Esophagus muscularis mucosa (tissue), 4 donors: ENCODE measurements at regions not wholly inside any gene's neighbourhood (a gene's known extent, or its start where the extent isn't known, plus 50 kb on each side); places are given as distances from the start of the nearest gene placed in this dataset.

ENCODE experiments used
- DNase-seq: peaks from one replicate; pipeline ENCODE4 v3.0.0-alpha.2; 2017; ENCODE audit errors: extremely low spot score
- H3K27ac ChIP-seq, 4 donors: fragments of 200-600 bp; sonication (generic); replicated peaks in 1 of 4; 1 replicate in 3 of 4; 2 replicates in 1 of 4; pipeline ENCODE4 v1.5.1; 2016 to 2019; ENCODE audit warnings: mild to moderate bottlenecking in 1 of 4
- H3K27me3 ChIP-seq, 4 donors: fragments of 200-600 bp; sonication (generic); one replicate each; pipeline versions ENCODE4 v1.5.1 to v1.6.0; 2016 to 2019
- H3K36me3 ChIP-seq, 4 donors: fragments of 200-600 bp; sonication (generic); one replicate each; pipeline ENCODE4 v1.5.1; 2016 to 2019
- H3K4me1 ChIP-seq, 4 donors: fragments of 200-600 bp; sonication (generic); one replicate each; pipeline ENCODE4 v1.5.1; 2016 to 2019
- H3K4me3 ChIP-seq, 4 donors: fragments of 200-600 bp; sonication (generic); 1 replicate in 2 of 4; 2 replicates in 2 of 4; pipeline ENCODE4 v1.5.1; 2016 to 2019; ENCODE audit warnings: mild to moderate bottlenecking in 4 of 4, moderate library complexity in 1 of 4
- H3K9me3 ChIP-seq, 4 donors: fragments of 200-600 bp; sonication (generic); 1 replicate in 3 of 4; 2 replicates in 1 of 4; pipeline ENCODE4 v1.5.1; 2016 to 2019
- CTCF ChIP-seq, 3 experiments: fragments of 200-600 bp in 2 of 3; fragments of 450-650 bp in 1 of 3; sonication (generic) in 2 of 3; IDR thresholded peaks; one replicate each; pipeline ENCODE4 v1.5.1; 2017 to 2019; ENCODE audit warnings: antibody characterized with exemption in 3 of 3, mild to moderate bottlenecking in 2 of 3, moderate library complexity in 1 of 3
- EP300 ChIP-seq: sonication (generic); formaldehyde crosslinking; IDR thresholded peaks from one replicate; pipeline ENCODE4 v1.6.1; 2017; ENCODE audit warnings: antibody characterized with exemption
- POLR2A ChIP-seq: fragments of 450-650 bp; IDR thresholded peaks from one replicate; pipeline ENCODE4 v1.6.1; 2017; ENCODE audit warnings: antibody characterized with exemption, moderate library complexity, mild to moderate bottlenecking, low read depth
- POLR2AphosphoS5 ChIP-seq, 2 donors: sonication (generic); formaldehyde crosslinking; IDR thresholded peaks; one replicate each; pipeline ENCODE4 v1.6.1; 2017; ENCODE audit warnings: antibody characterized with exemption in 2 of 2
- WGBS: methylation state at CpG from one replicate; pipeline ENCODE4 v1.1.5; 2018; 5-methylcytosine and 5-hydroxymethylcytosine counted together
- intact Hi-C: fragments of 100-400 bp; cut with DNase I; formaldehyde crosslinking; loops from one replicate; pipeline ENCODE4 v1.15.1; 2023

GRCh38 chr14:40213701-40214100 is 781.5 kb upstream of the FBXO33 start:
- no peaks in the 10 kb centered on the region for H3K4me1 ChIP-seq
- H3K27ac ChIP-seq: no peak overlapping the region
- H3K27me3 ChIP-seq: no peaks in the 10 kb centered on the region
- no peak overlapping the region for H3K4me3 ChIP-seq
- intact Hi-C loops: no loop called here
- peaks cover 0 to 7% (median 2%) of the 10 kb centered on the region in 4 donors for H3K9me3 ChIP-seq
- no peaks in the 10 kb centered on the region for H3K36me3 ChIP-seq
- no peak for TF ChIP-seq CTCF (IDR thresholded peaks at IDR 0.05)
- TF ChIP-seq POLR2AphosphoS5 (IDR thresholded peaks at IDR 0.05): no peak
- TF ChIP-seq EP300: no peak
- no peak for TF ChIP-seq POLR2A
- DNase-seq: no peak

DNA sequence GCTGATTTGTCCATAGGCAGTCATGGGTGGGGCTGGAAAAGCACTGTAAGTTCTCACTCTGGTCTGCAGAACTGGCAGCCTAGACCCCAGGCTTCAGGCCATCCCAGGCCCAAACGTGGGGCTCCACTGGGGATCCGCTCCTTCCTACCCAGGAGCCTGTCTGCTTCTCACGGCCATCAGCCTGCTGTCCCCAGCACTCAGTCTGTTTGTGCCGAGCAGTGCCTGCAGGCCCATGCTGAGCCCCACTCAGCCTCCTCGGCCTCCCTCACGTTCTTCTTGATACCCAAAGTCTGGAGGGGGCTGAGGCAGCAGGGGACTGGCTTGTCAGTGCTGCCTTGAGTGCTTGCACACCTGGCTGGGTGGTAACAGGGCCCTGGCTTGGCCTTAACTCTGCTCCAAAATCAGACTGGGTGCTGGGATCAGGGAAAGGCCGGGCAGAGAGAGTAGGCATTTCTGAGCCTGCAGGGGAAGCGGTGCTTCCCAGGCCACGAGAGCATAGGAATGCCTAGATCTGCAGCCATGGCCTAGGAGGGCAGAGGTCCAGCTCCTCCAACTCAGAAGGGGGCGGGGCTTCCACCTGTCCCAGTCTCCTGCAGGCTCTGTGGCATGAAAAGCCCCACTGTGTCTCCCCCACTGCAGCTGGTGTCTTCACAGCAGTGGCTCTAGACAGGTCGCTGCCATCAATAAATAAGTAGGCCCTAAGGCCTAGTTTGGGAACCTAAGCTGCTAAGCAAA is 772.4 kb upstream of the FBXO33 start:
- Histone ChIP-seq H3K4me1 (no peaks in the 10 kb centered on the region), H3K9me3 (peaks cover 0 to 10% (median 8%) of the 10 kb centered on the region in 4 donors), H3K4me3 (no peak overlapping the region), H3K36me3 (no peaks in the 10 kb centered on the region), H3K27ac (no peak overlapping the region), H3K27me3 (no peaks in the 10 kb centered on the region)
- WGBS: 69% methylated on average over 5 of the region's 11 CpGs
- intact Hi-C loops: no loop called here
- DNase-seq: no peak
- TF ChIP-seq POLR2A: no peak
- no peak for TF ChIP-seq POLR2AphosphoS5 (IDR thresholded peaks at IDR 0.05)
- no peak for TF ChIP-seq CTCF (IDR thresholded peaks at IDR 0.05)
- no peak for TF ChIP-seq EP300

GRCh38 chr14:40199101-40199500 is 766.9 kb upstream of the FBXO33 start:
- 86% methylated on average over 1 of the region's 1 CpG for WGBS
- Histone ChIP-seq H3K4me3 (no peak overlapping the region), H3K36me3 (no peaks in the 10 kb centered on the region), H3K9me3 (peaks cover 0 to 8% (median 4%) of the 10 kb centered on the region in 4 donors), H3K27me3 (no peaks in the 10 kb centered on the region), H3K27ac (no peak overlapping the region), H3K4me1 (no peaks in the 10 kb centered on the region)
- no peak for DNase-seq
- no peak for TF ChIP-seq EP300
- no peak for TF ChIP-seq POLR2AphosphoS5 (IDR thresholded peaks at IDR 0.05)
- no peak for TF ChIP-seq CTCF (IDR thresholded peaks at IDR 0.05)
- TF ChIP-seq POLR2A: no peak
- intact Hi-C loops: no loop called here

GRCh38 chr14:40197344-40197743 is 765.1 kb upstream of the FBXO33 start:
- intact Hi-C loops: no loop called here
- no peaks in the 10 kb centered on the region for H3K27me3 ChIP-seq
- WGBS: 81% methylated on average over 2 of the region's 2 CpGs
- DNase-seq: no peak
- H3K27ac ChIP-seq: no peak overlapping the region
- no peak for TF ChIP-seq CTCF (IDR thresholded peaks at IDR 0.05)
- no peak for TF ChIP-seq POLR2A
- TF ChIP-seq POLR2AphosphoS5 (IDR thresholded peaks at IDR 0.05): no peak
- no peak for TF ChIP-seq EP300
- H3K4me3 ChIP-seq: no peak overlapping the region
- no peaks in the 10 kb centered on the region for H3K4me1 ChIP-seq
- H3K9me3 ChIP-seq: peaks cover 0 to 8% (median 2%) of the 10 kb centered on the region in 4 donors
- no peaks in the 10 kb centered on the region for H3K36me3 ChIP-seq

- H3K27me3 ChIP-seq: no peaks in the 10 kb centered on the region
- no peak overlapping the region for H3K4me3 ChIP-seq
- WGBS: 64% methylated on average over 3 of the region's 3 CpGs
- no peak for DNase-seq
- TF ChIP-seq CTCF (IDR thresholded peaks at IDR 0.05): no peak
- TF ChIP-seq POLR2AphosphoS5 (IDR thresholded peaks at IDR 0.05): no peak
- TF ChIP-seq EP300: no peak
- no peak for TF ChIP-seq POLR2A
- H3K9me3 ChIP-seq: no peaks in the 10 kb centered on the region
- H3K27ac ChIP-seq: no peak overlapping the region
- no peaks in the 10 kb centered on the region for H3K36me3 ChIP-seq
- intact Hi-C loops: no loop called here
- H3K4me1 ChIP-seq: no peaks in the 10 kb centered on the region
These were observed 755.8 kb upstream of the FBXO33 start for GRCh38 chr14:40188006-40188405.
